ENCODE measurements at regions not wholly inside any gene's neighbourhood (a gene's known extent, or its start where the extent isn't known, plus 50 kb on each side); places are given as distances from the start of the nearest gene placed in this dataset.

GRCh38 chr9:115349542-115349941 is 231.6 kb upstream of the TNC start:
- intact Hi-C loops (cut with DNase I) = no loop called here
- TF ChIP-seq CTCF (IDR thresholded peaks at IDR 0.05) = no peak
- H3K4me3 ChIP-seq = no peak overlapping the region
- no peaks in the 10 kb centered on the region for H3K27me3 ChIP-seq
- H3K4me1 ChIP-seq = no peaks in the 10 kb centered on the region
- ATAC-seq (no peak), DNase-seq (no peak), FAIRE-seq (no peak)
- H3K9me3 ChIP-seq = no peaks in the 10 kb centered on the region
- H3K27ac ChIP-seq = no peak overlapping the region
- H3K36me3 ChIP-seq = no peaks in the 10 kb centered on the region

- intact Hi-C loops (cut with DNase I) = no loop called here
- TF ChIP-seq CTCF (IDR thresholded peaks at IDR 0.05) = no peak
- Histone ChIP-seq H3K4me1 (no peaks in the 10 kb centered on the region), H3K27me3 (no peaks in the 10 kb centered on the region), H3K36me3 (no peaks in the 10 kb centered on the region), H3K4me3 (no peak overlapping the region), H3K9me3 (no peaks in the 10 kb centered on the region), H3K27ac (no peak overlapping the region)
- no peak for FAIRE-seq
- no peak for DNase-seq
- no peak for ATAC-seq
- WGBS, 2 donors = 64 to 67% methylated on average over 2 of the region's 2 CpGs
Observed at GRCh38 chr9:115350548-115350947, 232.6 kb upstream of the TNC start.

GRCh38 chr9:115353681-115354080 is 235.7 kb upstream of the TNC start:
- no peaks in the 10 kb centered on the region for H3K9me3 ChIP-seq
- no peak for TF ChIP-seq CTCF (IDR thresholded peaks at IDR 0.05)
- H3K36me3 ChIP-seq = no peaks in the 10 kb centered on the region
- 41 to 50% methylated on average over 3 of the region's 3 CpGs for WGBS, 2 donors
- H3K4me3 ChIP-seq = no peak overlapping the region
- H3K27ac ChIP-seq = no peak overlapping the region
- ATAC-seq = no peak
- intact Hi-C loops (cut with DNase I) = no loop called here
- H3K27me3 ChIP-seq = no peaks in the 10 kb centered on the region
- FAIRE-seq = no peak
- DNase-seq = no peak
- no peaks in the 10 kb centered on the region for H3K4me1 ChIP-seq

GRCh38 chr9:115357821-115358220 is 239.9 kb upstream of the TNC start:
- intact Hi-C loops (cut with DNase I) = no loop called here

More at GRCh38 chr9:115357821-115358220, 239.9 kb upstream of the TNC start:
- H3K27me3 ChIP-seq = peaks cover 0 to 3% (median 0%) of the 10 kb centered on the region in 4 donors
- H3K4me1 ChIP-seq = no peaks in the 10 kb centered on the region
- no peaks in the 10 kb centered on the region for H3K9me3 ChIP-seq
- DNase-seq (no peak), FAIRE-seq (no peak), ATAC-seq (no peak)
- WGBS, 2 donors = 30 to 43% methylated on average over 1 of the region's 1 CpG
- TF ChIP-seq CTCF (IDR thresholded peaks at IDR 0.05) = no peak
- no peak overlapping the region for H3K4me3 ChIP-seq
- no peak overlapping the region for H3K27ac ChIP-seq
- H3K36me3 ChIP-seq = no peaks in the 10 kb centered on the region
